ENCODE measurements at regions not wholly inside any gene's neighbourhood (a gene's known extent, or its start where the extent isn't known, plus 50 kb on each side); places are given as distances from the start of the nearest gene placed in this dataset.

DNA sequence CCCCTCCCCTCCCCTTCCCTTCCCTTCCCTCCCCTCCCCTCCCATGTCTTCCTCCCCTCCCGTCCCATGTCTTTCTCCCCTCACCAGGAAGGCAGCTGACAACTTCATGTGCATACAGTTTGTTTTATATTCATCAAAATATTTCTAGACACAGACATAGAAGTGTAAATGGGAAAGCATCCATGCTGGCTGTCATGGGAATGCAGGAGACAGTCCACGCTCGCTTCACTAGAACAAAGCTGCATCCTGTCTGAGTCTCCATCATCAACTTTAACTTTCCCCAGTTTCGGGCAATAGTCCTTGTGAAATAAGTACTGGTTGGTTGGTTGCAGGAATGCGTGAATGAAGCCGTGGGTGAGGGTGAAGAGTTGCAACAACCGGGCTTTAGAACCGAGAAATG lies 226.9 kb downstream of the DCDC2C start (continued):
- no peak for TF ChIP-seq ZNF529 (tag by site-specific recombination; IDR thresholded peaks at IDR 0.05; ENCODE audit: insufficient replicate concordance)
- no peak for TF ChIP-seq ZNF426 (tag by site-specific recombination; IDR thresholded peaks at IDR 0.05)
- no peak for TF ChIP-seq ZNF600 (tag by site-specific recombination; IDR thresholded peaks at IDR 0.05)
- TF ChIP-seq ZNF146 (tag by site-specific recombination; IDR thresholded peaks at IDR 0.05), result no peak

DNA sequence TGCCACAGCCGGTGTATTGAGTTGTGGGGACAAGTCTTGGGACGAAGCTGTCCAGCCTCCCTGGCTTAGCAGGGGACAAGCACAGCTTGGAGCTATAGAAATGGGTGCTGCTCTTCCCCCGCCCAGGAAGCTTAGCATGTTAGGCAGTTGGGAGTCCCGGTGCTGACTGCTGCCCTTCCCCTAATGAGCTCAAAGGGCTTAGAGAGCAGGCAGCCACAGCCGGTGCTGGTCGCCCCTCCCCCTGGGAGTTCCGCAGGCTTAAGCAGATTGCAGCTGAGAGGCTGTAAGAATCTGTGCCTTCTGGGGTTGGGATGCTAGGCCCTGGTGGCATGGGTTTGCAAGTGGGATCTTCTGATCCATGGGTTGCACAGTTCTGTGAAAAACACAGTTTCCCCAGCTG lies 237.3 kb downstream of the DCDC2C start:
- TF ChIP-seq, protein P1, sequence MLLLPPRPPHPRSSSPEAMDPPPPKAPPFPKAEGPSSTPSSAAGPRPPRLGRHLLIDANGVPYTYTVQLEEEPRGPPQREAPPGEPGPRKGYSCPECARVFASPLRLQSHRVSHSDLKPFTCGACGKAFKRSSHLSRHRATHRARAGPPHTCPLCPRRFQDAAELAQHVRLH (tag by site-specific recombination; IDR thresholded peaks at IDR 0.05), result no peak
- no peak for TF ChIP-seq ZNF426 (tag by site-specific recombination; IDR thresholded peaks at IDR 0.05)
- TF ChIP-seq, protein P2, sequence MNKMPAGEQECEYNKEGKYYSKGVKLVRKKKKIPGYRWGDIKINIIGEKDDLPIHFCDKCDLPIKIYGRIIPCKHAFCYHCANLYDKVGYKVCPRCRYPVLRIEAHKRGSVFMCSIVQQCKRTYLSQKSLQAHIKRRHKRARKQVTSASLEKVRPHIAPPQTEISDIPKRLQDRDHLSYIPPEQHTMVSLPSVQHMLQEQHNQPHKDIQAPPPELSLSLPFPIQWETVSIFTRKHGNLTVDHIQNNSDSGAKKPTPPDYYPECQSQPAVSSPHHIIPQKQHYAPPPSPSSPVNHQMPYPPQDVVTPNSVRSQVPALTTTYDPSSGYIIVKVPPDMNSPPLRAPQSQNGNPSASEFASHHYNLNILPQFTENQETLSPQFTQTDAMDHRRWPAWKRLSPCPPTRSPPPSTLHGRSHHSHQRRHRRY (tag by site-specific recombination; IDR thresholded peaks at IDR 0.05), result no peak
- no peak for TF ChIP-seq ZFP37 (tag by site-specific recombination; IDR thresholded peaks at IDR 0.05)
- TF ChIP-seq GLIS1 (tag by site-specific recombination; IDR thresholded peaks at IDR 0.05), result no peak
- TF ChIP-seq HOXC10 (CRISPR knock-in tag; IDR thresholded peaks at IDR 0.05), result no peak
- no peak for TF ChIP-seq ZNF596 (tag by site-specific recombination; IDR thresholded peaks at IDR 0.05)
- TF ChIP-seq ZNF133 (tag by site-specific recombination; IDR thresholded peaks at IDR 0.05), result no peak
- no peak for TF ChIP-seq ZFP69B (tag by site-specific recombination; IDR thresholded peaks at IDR 0.05)
- TF ChIP-seq ZNF549 (tag by site-specific recombination; IDR thresholded peaks at IDR 0.05), result no peak
- no peak for TF ChIP-seq ZNF670 (tag by site-specific recombination; IDR thresholded peaks at IDR 0.05; ENCODE audit: low read depth)
- TF ChIP-seq ZNF202 (tag by site-specific recombination; IDR thresholded peaks at IDR 0.05; ENCODE audit: borderline replicate concordance), result no peak
- TF ChIP-seq YY1 (tag by site-specific recombination; IDR thresholded peaks at IDR 0.05), result no peak
- no peak for TF ChIP-seq ZNF24 (tag by site-specific recombination; IDR thresholded peaks at IDR 0.05)
- TF ChIP-seq, protein P3, sequence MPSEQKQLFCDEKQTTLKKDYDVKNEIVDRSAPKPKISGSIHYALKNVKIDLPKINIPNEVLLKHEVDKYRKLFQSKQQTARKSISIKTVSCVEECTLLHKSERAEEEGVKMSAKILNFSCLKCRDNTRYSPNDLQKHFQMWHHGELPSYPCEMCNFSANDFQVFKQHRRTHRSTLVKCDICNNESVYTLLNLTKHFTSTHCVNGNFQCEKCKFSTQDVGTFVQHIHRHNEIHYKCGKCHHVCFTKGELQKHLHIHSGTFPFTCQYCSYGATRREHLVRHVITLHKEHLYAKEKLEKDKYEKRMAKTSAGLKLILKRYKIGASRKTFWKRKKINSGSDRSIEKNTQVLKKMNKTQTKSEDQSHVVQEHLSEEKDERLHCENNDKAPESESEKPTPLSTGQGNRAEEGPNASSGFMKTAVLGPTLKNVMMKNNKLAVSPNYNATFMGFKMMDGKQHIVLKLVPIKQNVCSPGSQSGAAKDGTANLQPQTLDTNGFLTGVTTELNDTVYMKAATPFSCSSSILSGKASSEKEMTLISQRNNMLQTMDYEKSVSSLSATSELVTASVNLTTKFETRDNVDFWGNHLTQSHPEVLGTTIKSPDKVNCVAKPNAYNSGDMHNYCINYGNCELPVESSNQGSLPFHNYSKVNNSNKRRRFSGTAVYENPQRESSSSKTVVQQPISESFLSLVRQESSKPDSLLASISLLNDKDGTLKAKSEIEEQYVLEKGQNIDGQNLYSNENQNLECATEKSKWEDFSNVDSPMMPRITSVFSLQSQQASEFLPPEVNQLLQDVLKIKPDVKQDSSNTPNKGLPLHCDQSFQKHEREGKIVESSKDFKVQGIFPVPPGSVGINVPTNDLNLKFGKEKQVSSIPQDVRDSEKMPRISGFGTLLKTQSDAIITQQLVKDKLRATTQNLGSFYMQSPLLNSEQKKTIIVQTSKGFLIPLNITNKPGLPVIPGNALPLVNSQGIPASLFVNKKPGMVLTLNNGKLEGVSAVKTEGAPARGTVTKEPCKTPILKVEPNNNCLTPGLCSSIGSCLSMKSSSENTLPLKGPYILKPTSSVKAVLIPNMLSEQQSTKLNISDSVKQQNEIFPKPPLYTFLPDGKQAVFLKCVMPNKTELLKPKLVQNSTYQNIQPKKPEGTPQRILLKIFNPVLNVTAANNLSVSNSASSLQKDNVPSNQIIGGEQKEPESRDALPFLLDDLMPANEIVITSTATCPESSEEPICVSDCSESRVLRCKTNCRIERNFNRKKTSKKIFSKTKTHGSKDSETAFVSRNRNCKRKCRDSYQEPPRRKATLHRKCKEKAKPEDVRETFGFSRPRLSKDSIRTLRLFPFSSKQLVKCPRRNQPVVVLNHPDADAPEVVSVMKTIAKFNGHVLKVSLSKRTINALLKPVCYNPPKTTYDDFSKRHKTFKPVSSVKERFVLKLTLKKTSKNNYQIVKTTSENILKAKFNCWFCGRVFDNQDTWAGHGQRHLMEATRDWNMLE (tag by site-specific recombination; conservative IDR thresholded peaks at IDR 0.05; ENCODE audit: low read depth), result no peak
- TF ChIP-seq ZNF701 (tag by site-specific recombination; IDR thresholded peaks at IDR 0.05), result no peak
- TF ChIP-seq, protein P4, sequence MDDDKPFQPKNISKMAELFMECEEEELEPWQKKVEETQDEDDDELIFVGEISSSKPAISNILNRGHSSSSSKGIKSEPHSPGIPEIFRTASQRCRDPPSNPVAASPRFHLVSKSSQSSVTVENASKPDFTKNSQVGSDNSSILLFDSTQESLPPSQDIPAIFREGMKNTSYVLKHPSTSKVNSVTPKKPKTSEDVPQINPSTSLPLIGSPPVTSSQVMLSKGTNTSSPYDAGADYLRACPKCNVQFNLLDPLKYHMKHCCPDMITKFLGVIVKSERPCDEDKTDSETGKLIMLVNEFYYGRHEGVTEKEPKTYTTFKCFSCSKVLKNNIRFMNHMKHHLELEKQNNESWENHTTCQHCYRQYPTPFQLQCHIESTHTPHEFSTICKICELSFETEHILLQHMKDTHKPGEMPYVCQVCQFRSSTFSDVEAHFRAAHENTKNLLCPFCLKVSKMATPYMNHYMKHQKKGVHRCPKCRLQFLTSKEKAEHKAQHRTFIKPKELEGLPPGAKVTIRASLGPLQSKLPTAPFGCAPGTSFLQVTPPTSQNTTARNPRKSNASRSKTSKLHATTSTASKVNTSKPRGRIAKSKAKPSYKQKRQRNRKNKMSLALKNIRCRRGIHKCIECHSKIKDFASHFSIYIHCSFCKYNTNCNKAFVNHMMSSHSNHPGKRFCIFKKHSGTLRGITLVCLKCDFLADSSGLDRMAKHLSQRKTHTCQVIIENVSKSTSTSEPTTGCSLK (tag by site-specific recombination; IDR thresholded peaks at IDR 0.05), result no peak
- TF ChIP-seq ZNF624 (tag by site-specific recombination; IDR thresholded peaks at IDR 0.05), result no peak
- Histone ChIP-seq H3K9me3 (ENCODE audit: control insufficient read depth, insufficient read depth, low read depth, low read length) (no peaks in the 10 kb centered on the region), H3K27ac (ENCODE audit: extremely low read depth, low read depth, low read length) (no peak overlapping the region), H3K4me1 (ENCODE audit: control insufficient read depth, insufficient read depth, low read length) (no peaks in the 10 kb centered on the region), H3K36me3 (ENCODE audit: control insufficient read depth in 2 of 2, insufficient read depth in 1 of 2, low read length in 2 of 2) (no peaks in the 10 kb centered on the region), H3K4me3 (ENCODE audit: low read depth, low read length) (no peak overlapping the region)
- ChIA-PET POLR2A (no interaction called here), CTCF (no interaction called here)
